GM12878 (cell line): ENCODE measurements at regions not wholly inside any gene's neighbourhood (a gene's known extent, or its start where the extent isn't known, plus 50 kb on each side); places are given as distances from the start of the nearest gene placed in this dataset.

Experiments used
- ATAC-seq: fragments of 200-7000 bp; cut with Tn5 transposase; 3 replicates; pipeline ENCODE4 v1.9.1; 2020; ENCODE audit warnings: mild to moderate bottlenecking, moderate library complexity
- BruUV-seq: library from RNA; stranded (reverse); fragments of 400-500 nt; replicated peaks from 2 replicates; lab custom pipeline; 2021; lab: Mats Ljungman, UMichigan
- CTCF ChIA-PET: fragments of 300-600 bp; sonication (Branson Sonifier 250); formaldehyde crosslinking; extraction: SDS; loops from one replicate; lab custom pipeline; 2021; ENCODE audit warnings: inconsistent platforms; lab: Yijun Ruan, JAX
- POLR2A ChIA-PET: fragments of 350-600 bp; formaldehyde crosslinking; extraction: SDS; loops from one replicate; lab custom pipeline; 2021; ENCODE audit warnings: inconsistent platforms; lab: Charles Lee
- RAD21 ChIA-PET: fragments of 300-600 bp; sonication (Branson Sonifier 250); formaldehyde crosslinking; loops from one replicate; lab custom pipeline; 2023; ENCODE audit warnings: antibody characterized with exemption; ENCODE audit not compliant: unreplicated experiment; lab: Charles Lee
- SMC1A ChIA-PET: fragments of 300-600 bp; sonication (Branson Sonifier 250); formaldehyde crosslinking; loops from one replicate; lab custom pipeline; 2023; ENCODE audit not compliant: unreplicated experiment, uncharacterized antibody; lab: Charles Lee
- DNase-seq: peaks from one replicate; pipeline ENCODE4 v3.0.0-alpha.2; 2011; ENCODE audit warnings: low read depth, low spot score
- FAIRE-seq: peaks from 3 replicates; lab custom pipeline; 2011; peaks lifted over from hg19 to GRCh38; lab: Jason Lieb, UNC
- H2AFZ ChIP-seq: 2 replicates; pipeline ENCODE4 v1.6.0; 2011; ENCODE audit warnings: low read depth, low read length, control low read depth; ENCODE audit not compliant: control insufficient read depth
- H3K27ac ChIP-seq: 2 replicates; pipeline ENCODE4 v1.5.1; 2011; ENCODE audit warnings: control low read depth; ENCODE audit not compliant: control insufficient read depth, insufficient read depth
- H3K27me3 ChIP-seq, 2 experiments: replicated peaks in 1 of 2; 2 replicates each; pipeline versions ENCODE4 v1.6.0 to v1.6.1; 2011; ENCODE audit warnings: low read length in 1 of 2; ENCODE audit not compliant: control insufficient read depth in 2 of 2, insufficient read depth in 2 of 2
- H3K36me3 ChIP-seq, 2 experiments: 2 replicates each; pipeline ENCODE4 v1.5.1; 2011; ENCODE audit warnings: low read length in 1 of 2; ENCODE audit not compliant: control insufficient read depth in 2 of 2, insufficient read depth in 2 of 2
- H3K4me1 ChIP-seq: 2 replicates; pipeline ENCODE4 v1.6.1; 2011; ENCODE audit warnings: mild to moderate bottlenecking, low read length, moderate library complexity, mixed read lengths; ENCODE audit not compliant: control insufficient read depth, insufficient read depth
- H3K4me2 ChIP-seq: 2 replicates; pipeline ENCODE4 v1.6.0; 2011; ENCODE audit warnings: control low read depth; ENCODE audit not compliant: control insufficient read depth, insufficient read depth
- H3K4me3 ChIP-seq: fragments of 200-600 bp; sonication (generic); 2 replicates; pipeline ENCODE4 v1.5.1; 2016
- H3K79me2 ChIP-seq: 2 replicates; pipeline ENCODE4 v1.6.0; 2011; ENCODE audit warnings: low read length; ENCODE audit not compliant: control insufficient read depth, insufficient read depth
- H3K9ac ChIP-seq: 2 replicates; pipeline ENCODE4 v1.8.0; 2011; ENCODE audit warnings: low read length, control low read depth, mixed read lengths; ENCODE audit not compliant: control insufficient read depth, insufficient read depth
- H3K9me3 ChIP-seq: replicated peaks from 3 replicates; pipeline ENCODE4 v1.5.1; 2011; ENCODE audit warnings: mild to moderate bottlenecking, low read length; ENCODE audit not compliant: control insufficient read depth, insufficient read depth
- H4K20me1 ChIP-seq: 2 replicates; pipeline ENCODE4 v1.6.0; 2011; ENCODE audit not compliant: control insufficient read depth, insufficient read depth
- BCL11A ChIP-seq: IDR thresholded peaks from 2 replicates; pipeline ENCODE4 v1.6.1; 2011; ENCODE audit warnings: low read depth, low read length
- CHD1 ChIP-seq: IDR thresholded peaks from 2 replicates; pipeline ENCODE4 v1.6.1; 2012; ENCODE audit warnings: low read depth, low read length, improper control_type of control experiment
- CHD2 ChIP-seq: IDR thresholded peaks from 2 replicates; pipeline ENCODE4 v1.6.1; 2011; ENCODE audit warnings: low read depth, low read length, improper control_type of control experiment, borderline replicate concordance
- E2F8 ChIP-seq: fragments of 450-650 bp; IDR thresholded peaks from 2 replicates; pipeline ENCODE4 v1.6.1; 2018; ENCODE audit warnings: mild to moderate bottlenecking, low read depth, moderate library complexity; ENCODE audit not compliant: partially characterized antibody
- ETV6 ChIP-seq, 2 experiments: fragments of 450-650 bp in 1 of 2; IDR thresholded peaks in 1 of 2; conservative IDR thresholded peaks in 1 of 2; 2 replicates each; pipeline ENCODE4 v1.6.1; 2014; ENCODE audit warnings: antibody characterized with exemption in 1 of 2, borderline replicate concordance in 1 of 2, low read depth in 1 of 2, mild to moderate bottlenecking in 1 of 2, moderate library complexity in 1 of 2
- EZH2 ChIP-seq: IDR thresholded peaks from 2 replicates; pipeline ENCODE4 v1.6.1; 2012; ENCODE audit warnings: low read depth, mild to moderate bottlenecking, control low read depth, inconsistent platforms, low read length, borderline replicate concordance; ENCODE audit not compliant: control insufficient read depth
- JUND ChIP-seq: IDR thresholded peaks from 2 replicates; pipeline ENCODE4 v1.6.1; 2012; ENCODE audit warnings: low read depth, mild to moderate bottlenecking, low read length, improper control_type of control experiment, moderate library complexity
- KAT2A ChIP-seq: conservative IDR thresholded peaks from 2 replicates; pipeline ENCODE4 v1.6.1; 2011; ENCODE audit warnings: low read depth, low read length; ENCODE audit not compliant: control insufficient read depth
- POLR2AphosphoS2 ChIP-seq: IDR thresholded peaks from 2 replicates; pipeline ENCODE4 v1.6.1; 2011; ENCODE audit warnings: low read depth, mild to moderate bottlenecking, low read length, improper control_type of control experiment, moderate library complexity
- SUPT20H ChIP-seq: IDR thresholded peaks from 2 replicates; pipeline ENCODE4 v1.6.1; 2011; ENCODE audit warnings: low read depth, mild to moderate bottlenecking, low read length, moderate library complexity, borderline replicate concordance; ENCODE audit not compliant: control insufficient read depth
- SUZ12 ChIP-seq: fragments of 200-600 bp; sonication (generic); IDR thresholded peaks from one replicate; pipeline ENCODE4 v1.6.1; 2018; ENCODE audit warnings: antibody characterized with exemption, mild to moderate bottlenecking; ENCODE audit not compliant: unreplicated experiment
- WGBS: methylation state at CpG from one replicate; pipeline ENCODE4 v1.1.6; 2016; ENCODE audit warnings: low lambda C conversion rate; ENCODE audit not compliant: insufficient replicate concordance, insufficient coverage; ENCODE audit errors: missing lambda C conversion rate; 5-methylcytosine and 5-hydroxymethylcytosine counted together
- in situ Hi-C: fragments of 300-500 bp; cut with MboI; formaldehyde crosslinking; loops from 9 replicates; pipeline ENCODE4 v1.14.3; 2018; ENCODE audit warnings: mixed read lengths
- intact Hi-C: fragments of 100-400 bp; cut with micrococcal nuclease; formaldehyde crosslinking; loops from one replicate; pipeline ENCODE4 v1.14.2; 2022; ENCODE audit not compliant: unreplicated experiment
- TF ChIP-seq, protein P1 (sequence below): fragments of 450-650 bp; IDR thresholded peaks from 2 replicates; pipeline ENCODE4 v1.6.1; 2018; ENCODE audit warnings: borderline replicate concordance, mild to moderate bottlenecking; ENCODE audit not compliant: partially characterized antibody
- TF ChIP-seq, protein P2 (sequence below): fragments of 450-650 bp; conservative IDR thresholded peaks from 2 replicates; pipeline ENCODE4 v1.6.1; 2017; ENCODE audit warnings: mild to moderate bottlenecking, moderate library complexity
- TF ChIP-seq, protein P3 (sequence below): fragments of 450-650 bp; IDR thresholded peaks from 2 replicates; pipeline ENCODE4 v1.6.1; 2016; ENCODE audit warnings: mild to moderate bottlenecking

- in situ Hi-C loops = no loop called here
- FAIRE-seq (no peak), DNase-seq (no peak), ATAC-seq (no peak)
- intact Hi-C loops = loop anchor here (1.0 to 5.0 kb wide), 2 partner anchors 9 to 77 kb away; no protein-coding TSS in a partner anchor
- peaks cover 3% of the 10 kb centered on the region for H3K79me2 ChIP-seq
- no peaks in the 10 kb centered on the region for H3K27me3 ChIP-seq
- BruUV-seq = no TSS peak
- H2AFZ ChIP-seq = peak overlapping the region; percentile 3; the same call in 1 of the 2 replicates
- H3K4me1 ChIP-seq = peaks cover 51% of the 10 kb centered on the region
- no peaks in the 10 kb centered on the region for H4K20me1 ChIP-seq
- 100% methylated on average over 1 of the region's 1 CpG for WGBS
- H3K4me2 ChIP-seq = no peak overlapping the region
- no peak overlapping the region; the same call in 1 of the 2 replicates for H3K27ac ChIP-seq
- ChIA-PET CTCF (interaction anchor here (1.0 to 5.4 kb wide), 13 partner anchors 10 to 162 kb away, joined by 3 to 39 read pairs (median 8); partner anchors contain the start of gene VRK2), SMC1A (interaction anchor here (0.8 to 8.1 kb wide), 19 partner anchors 9 to 176 kb away, joined by 3 to 88 read pairs (median 12); no protein-coding TSS in a partner anchor), RAD21 (interaction anchor here (1.0 to 9.6 kb wide), 16 partner anchors 10 to 563 kb away, joined by 3 to 74 read pairs (median 6); partner anchors contain the start of gene VRK2), POLR2A (interaction anchor here (0.6 to 5.0 kb wide), 5 partner anchors 9 to 162 kb away, joined by 3 to 23 read pairs (median 5); partner anchors contain the start of gene VRK2)
- no peak overlapping the region for H3K9ac ChIP-seq
- H3K36me3 ChIP-seq = no peaks in the 10 kb centered on the region
- H3K4me3 ChIP-seq = no peak overlapping the region
- no peaks in the 10 kb centered on the region for H3K9me3 ChIP-seq
- no peak for TF ChIP-seq EZH2
- TF ChIP-seq SUPT20H = no peak
- no peak for TF ChIP-seq BCL11A
- TF ChIP-seq CHD2 = no peak
- no peak for TF ChIP-seq ETV6 (conservative IDR thresholded peaks at IDR 0.05 in 1 of 2, IDR thresholded peaks at IDR 0.05 in 1 of 2; ENCODE audit: borderline replicate concordance in 1 of 2, low read depth in 1 of 2)
- TF ChIP-seq CHD1 = no peak
- TF ChIP-seq SUZ12 = no peak
- TF ChIP-seq, protein P1, sequence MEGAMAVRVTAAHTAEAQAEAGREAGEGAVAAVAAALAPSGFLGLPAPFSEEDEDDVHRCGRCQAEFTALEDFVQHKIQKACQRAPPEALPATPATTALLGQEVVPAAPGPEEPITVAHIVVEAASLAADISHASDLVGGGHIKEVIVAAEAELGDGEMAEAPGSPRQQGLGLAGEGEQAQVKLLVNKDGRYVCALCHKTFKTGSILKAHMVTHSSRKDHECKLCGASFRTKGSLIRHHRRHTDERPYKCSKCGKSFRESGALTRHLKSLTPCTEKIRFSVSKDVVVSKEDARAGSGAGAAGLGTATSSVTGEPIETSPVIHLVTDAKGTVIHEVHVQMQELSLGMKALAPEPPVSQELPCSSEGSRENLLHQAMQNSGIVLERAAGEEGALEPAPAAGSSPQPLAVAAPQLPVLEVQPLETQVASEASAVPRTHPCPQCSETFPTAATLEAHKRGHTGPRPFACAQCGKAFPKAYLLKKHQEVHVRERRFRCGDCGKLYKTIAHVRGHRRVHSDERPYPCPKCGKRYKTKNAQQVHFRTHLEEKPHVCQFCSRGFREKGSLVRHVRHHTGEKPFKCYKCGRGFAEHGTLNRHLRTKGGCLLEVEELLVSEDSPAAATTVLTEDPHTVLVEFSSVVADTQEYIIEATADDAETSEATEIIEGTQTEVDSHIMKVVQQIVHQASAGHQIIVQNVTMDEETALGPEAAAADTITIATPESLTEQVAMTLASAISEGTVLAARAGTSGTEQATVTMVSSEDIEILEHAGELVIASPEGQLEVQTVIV = no peak
- TF ChIP-seq, protein P2, sequence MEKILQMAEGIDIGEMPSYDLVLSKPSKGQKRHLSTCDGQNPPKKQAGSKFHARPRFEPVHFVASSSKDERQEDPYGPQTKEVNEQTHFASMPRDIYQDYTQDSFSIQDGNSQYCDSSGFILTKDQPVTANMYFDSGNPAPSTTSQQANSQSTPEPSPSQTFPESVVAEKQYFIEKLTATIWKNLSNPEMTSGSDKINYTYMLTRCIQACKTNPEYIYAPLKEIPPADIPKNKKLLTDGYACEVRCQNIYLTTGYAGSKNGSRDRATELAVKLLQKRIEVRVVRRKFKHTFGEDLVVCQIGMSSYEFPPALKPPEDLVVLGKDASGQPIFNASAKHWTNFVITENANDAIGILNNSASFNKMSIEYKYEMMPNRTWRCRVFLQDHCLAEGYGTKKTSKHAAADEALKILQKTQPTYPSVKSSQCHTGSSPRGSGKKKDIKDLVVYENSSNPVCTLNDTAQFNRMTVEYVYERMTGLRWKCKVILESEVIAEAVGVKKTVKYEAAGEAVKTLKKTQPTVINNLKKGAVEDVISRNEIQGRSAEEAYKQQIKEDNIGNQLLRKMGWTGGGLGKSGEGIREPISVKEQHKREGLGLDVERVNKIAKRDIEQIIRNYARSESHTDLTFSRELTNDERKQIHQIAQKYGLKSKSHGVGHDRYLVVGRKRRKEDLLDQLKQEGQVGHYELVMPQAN = no peak
- TF ChIP-seq, protein P3, sequence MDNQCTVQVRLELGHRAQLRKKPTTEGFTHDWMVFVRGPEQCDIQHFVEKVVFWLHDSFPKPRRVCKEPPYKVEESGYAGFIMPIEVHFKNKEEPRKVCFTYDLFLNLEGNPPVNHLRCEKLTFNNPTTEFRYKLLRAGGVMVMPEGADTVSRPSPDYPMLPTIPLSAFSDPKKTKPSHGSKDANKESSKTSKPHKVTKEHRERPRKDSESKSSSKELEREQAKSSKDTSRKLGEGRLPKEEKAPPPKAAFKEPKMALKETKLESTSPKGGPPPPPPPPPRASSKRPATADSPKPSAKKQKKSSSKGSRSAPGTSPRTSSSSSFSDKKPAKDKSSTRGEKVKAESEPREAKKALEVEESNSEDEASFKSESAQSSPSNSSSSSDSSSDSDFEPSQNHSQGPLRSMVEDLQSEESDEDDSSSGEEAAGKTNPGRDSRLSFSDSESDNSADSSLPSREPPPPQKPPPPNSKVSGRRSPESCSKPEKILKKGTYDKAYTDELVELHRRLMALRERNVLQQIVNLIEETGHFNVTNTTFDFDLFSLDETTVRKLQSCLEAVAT = no peak
- no peak for TF ChIP-seq E2F8
- no peak for TF ChIP-seq JUND
- TF ChIP-seq KAT2A = no peak
- TF ChIP-seq POLR2AphosphoS2 = no peak
These were observed 162.3 kb upstream of the VRK2 start for GRCh38 chr2:57884281-57884680.
